Choroid plexus epithelial cell (primary cell): ENCODE measurements at regions not wholly inside any gene's neighbourhood (a gene's known extent, or its start where the extent isn't known, plus 50 kb on each side); places are given as distances from the start of the nearest gene placed in this dataset.

ENCODE experiments used
- DNase-seq: peaks from one replicate; pipeline ENCODE4 v3.0.0-alpha.2; 2010; ENCODE audit warnings: low read depth
- H3K4me3 ChIP-seq: 2 replicates; pipeline ENCODE4 v1.5.1; 2011; ENCODE audit warnings: low read depth, mild to moderate bottlenecking, control low read depth, low read length, moderate library complexity
- CTCF ChIP-seq: conservative IDR thresholded peaks from 2 replicates; pipeline ENCODE4 v1.5.1; 2011; ENCODE audit warnings: low read depth, mild to moderate bottlenecking, control low read depth, inconsistent platforms, low read length, moderate library complexity

GRCh38 chr12:3944620-3945019, 71.4 kb upstream of the PARP11 start:
- no peak overlapping the region for H3K4me3 ChIP-seq
- TF ChIP-seq CTCF = no peak
- DNase-seq = no peak

- H3K4me3 ChIP-seq = no peak overlapping the region
- no peak for DNase-seq
- no peak for TF ChIP-seq CTCF
Observed at GRCh38 chr12:3938042-3938544, 64.9 kb upstream of the PARP11 start.

GRCh38 chr12:3935078-3935477, 61.9 kb upstream of the PARP11 start:
- no peak for DNase-seq
- H3K4me3 ChIP-seq = no peak overlapping the region
- TF ChIP-seq CTCF = no peak

GRCh38 chr12:3933819-3934192, 60.6 kb upstream of the PARP11 start:
- H3K4me3 ChIP-seq = no peak overlapping the region
- DNase-seq = no peak
- TF ChIP-seq CTCF = no peak

GRCh38 chr12:3933074-3933818, 60.0 kb upstream of the PARP11 start:
- no peak overlapping the region for H3K4me3 ChIP-seq
- TF ChIP-seq CTCF = no peak

GRCh38 chr12:3931776-3932175, 58.6 kb upstream of the PARP11 start:
- no peak for TF ChIP-seq CTCF
- DNase-seq = no peak
- H3K4me3 ChIP-seq = no peak overlapping the region

More at GRCh38 chr12:3933074-3933818, 60.0 kb upstream of the PARP11 start:
- no peak for DNase-seq

- DNase-seq = no peak
- no peak for TF ChIP-seq CTCF
- H3K4me3 ChIP-seq = no peak overlapping the region
Observed at GRCh38 chr12:3931206-3931605, 58.0 kb upstream of the PARP11 start.
